HG02678 (cell line): ENCODE measurements at regions not wholly inside any gene's neighbourhood (a gene's known extent, or its start where the extent isn't known, plus 50 kb on each side); places are given as distances from the start of the nearest gene placed in this dataset.

Experiments used
- ATAC-seq: cut with Tn5 transposase; IDR thresholded peaks from one replicate; pipeline ENCODE4 v1.9.1; 2021; ENCODE audit warnings: mild to moderate bottlenecking, moderate library complexity; ENCODE audit not compliant: unreplicated experiment

DNA sequence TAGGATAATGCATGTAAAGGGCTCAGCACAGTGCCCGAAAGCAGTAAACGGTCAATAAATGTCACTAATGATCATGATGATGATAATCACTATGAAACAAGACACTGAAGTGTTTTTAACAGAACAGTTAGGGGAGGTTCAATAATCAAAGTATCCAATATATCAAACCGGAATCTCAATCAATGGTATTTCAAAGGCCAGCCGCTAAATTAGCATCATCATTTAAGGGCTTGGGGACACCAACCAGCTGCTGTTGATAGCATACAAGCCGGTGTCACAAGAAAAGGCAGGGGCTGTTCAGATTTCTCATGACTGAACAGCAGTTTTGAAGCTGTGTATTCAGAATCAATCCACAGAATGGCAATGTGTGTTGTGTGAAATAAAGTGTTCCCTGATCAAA lies 316.0 kb upstream of the NPVF start:
- no peak for ATAC-seq

DNA sequence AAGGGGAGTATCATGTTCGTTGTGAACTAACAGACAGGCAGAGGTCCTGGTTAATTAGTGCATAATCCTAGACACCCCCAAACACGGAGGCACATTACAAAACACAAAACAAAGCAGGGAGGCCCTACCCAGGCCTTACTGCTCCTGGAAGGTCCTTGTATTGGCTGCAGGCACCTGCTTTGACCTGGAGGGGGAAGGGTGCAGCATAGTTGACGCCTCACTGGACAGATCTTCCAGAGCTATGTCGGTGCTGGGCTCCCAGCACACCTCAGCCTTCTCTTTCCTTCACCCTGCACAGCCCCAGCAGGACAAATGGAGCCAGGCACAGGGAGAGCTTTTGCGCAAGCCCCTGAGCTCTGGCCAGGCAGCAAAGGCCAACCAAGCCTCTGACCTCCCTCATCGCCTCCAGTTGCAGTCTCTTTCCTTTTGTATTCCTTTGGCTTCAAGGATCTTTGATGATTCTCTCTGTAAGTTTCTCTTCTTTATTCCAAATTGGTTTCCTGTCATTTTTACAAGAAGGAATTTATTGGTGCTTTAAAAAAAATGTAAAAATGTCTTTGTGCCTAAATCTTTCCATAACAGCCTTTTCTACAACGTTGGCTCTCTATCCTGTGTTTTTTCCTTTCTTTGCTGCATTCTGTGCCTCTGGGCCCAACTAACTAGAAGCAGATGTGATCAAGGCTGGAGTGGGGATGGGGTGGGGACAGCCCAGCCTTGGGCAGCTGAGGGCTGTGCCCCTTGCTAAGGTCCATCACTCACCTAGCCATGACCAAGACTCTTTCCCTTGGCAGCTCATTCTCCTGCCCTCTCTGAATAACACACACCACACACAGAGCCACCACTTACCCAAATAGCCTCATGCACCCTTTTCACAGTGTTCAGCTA lies 317.1 kb upstream of the NPVF start:
- ATAC-seq = no peak

DNA sequence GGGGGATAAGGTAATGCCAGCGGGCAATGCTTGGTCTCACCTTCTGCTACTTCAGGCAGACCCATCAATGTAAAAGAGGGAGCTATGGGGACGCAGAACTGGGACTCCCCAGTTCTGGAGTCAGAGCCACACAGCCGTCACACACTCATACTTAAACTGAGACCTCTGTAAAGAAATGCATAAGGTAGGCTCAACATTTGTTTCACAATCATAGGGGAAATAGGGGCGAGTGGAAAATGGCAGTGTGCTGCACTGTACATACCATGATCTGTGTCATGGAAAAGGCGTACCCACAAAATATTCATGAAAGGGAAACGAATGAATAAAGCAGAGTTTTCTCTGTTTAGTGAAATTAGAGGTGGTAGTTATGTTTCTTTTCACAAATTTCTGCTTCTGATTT lies 318.0 kb upstream of the NPVF start:
- no peak for ATAC-seq

- ATAC-seq = no peak
Measured at GRCh38 chr7:25549271-25549921, 321.1 kb upstream of the NPVF start.

DNA sequence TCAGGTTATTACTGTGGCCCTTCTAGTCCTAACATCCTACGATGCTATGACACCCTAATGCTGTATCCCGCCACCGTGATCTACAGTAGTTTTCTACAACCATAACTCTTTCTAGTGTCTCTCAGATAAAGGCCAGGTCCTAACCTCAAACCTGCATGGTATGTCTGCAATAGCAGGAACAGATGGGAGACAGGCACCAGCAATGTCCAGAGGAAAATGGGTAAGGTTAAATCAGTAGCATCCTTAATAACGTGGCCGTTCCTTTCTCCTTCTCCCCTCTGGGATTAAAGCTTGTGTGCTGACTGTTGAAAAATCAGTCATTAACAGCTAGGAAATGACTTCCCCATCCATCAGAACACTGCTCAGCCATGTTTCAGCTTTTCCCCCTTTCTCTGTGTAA lies 321.9 kb upstream of the NPVF start:
- ATAC-seq = no peak

DNA sequence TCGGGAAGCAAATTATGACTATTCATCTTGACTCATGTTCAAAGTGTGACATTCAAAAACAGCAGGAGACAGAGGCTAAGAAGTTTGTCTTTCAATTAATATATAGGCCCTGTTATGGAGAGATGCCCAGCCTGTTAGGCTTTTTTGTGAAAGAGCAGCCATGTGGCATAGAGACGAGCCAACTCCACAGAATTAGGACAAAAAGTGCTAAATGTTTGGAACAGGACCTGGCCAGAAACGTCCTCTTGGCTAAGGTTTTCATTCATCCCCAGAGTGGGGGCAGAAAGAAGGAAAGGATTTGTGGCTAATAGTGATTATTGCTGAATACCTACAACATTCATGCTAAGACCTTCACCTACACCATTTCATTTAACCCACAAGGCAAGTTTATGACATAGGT lies 324.7 kb upstream of the NPVF start:
- ATAC-seq = no peak

DNA sequence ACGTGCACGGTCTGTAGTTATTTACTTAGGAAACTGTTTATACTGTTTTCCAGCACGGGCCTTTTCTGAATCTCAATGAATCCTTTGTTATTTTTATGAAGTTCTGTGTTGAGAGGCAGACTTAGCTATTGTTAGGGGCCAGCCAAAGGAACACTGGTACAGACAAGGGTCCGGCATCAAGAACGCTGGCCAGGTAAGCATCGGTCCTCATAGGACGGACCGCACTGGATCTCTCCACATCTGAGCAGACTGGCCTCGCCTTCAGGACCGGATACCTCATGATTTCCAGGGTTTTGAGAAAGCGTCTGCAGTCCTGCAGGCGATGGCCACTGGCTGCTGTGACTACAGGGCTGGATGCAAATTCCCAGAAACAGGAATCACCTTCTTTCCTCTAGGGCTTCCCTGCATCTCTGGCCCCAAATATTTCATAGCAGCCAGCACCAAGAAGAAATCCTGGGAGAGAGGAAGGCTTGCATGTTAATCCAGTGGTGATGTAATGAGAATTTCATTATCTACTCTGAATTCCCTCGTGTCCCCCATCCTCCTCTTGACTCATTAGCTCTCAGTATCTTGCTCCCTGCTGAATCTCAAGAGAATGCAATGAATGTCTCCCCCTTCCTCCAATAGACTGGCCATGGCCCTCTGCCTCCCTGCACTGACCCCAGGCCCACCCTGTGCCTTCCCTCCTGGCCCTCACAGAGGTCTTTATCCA lies 325.4 kb upstream of the NPVF start:
- no peak for ATAC-seq

DNA sequence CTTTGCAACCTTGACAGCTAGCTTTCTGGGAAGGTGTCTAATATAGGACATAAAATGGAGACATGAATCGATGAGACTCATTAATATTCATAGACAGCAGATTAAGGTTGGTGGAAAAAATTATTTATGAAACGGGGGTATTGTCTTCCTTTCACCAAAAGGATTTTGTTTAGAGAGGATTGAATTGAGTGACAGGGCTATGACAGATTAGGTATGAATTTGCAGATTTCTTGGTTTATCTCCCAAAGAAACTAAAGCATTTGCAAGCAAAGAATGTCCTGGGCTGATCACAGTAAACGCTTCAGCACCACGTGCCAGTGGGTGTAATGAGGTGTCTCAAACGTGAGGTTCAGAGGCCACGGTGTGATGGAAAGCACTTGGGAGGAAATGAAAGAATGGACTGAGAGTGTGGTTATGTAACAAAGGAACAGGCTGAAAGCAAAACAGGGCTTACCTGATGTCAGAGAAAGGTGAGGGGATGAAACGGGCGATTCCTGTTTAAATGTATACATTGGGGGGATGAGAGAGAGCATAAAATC lies 329.2 kb upstream of the NPVF start:
- ATAC-seq = no peak

GRCh38 chr7:25557930-25558329 lies 329.6 kb upstream of the NPVF start:
- ATAC-seq = no peak

GRCh38 chr7:25558605-25559004 lies 330.3 kb upstream of the NPVF start:
- no peak for ATAC-seq

GRCh38 chr7:25559581-25560367 lies 331.5 kb upstream of the NPVF start:
- no peak for ATAC-seq

GRCh38 chr7:25562673-25563182 lies 334.4 kb upstream of the NPVF start:
- no peak for ATAC-seq

DNA sequence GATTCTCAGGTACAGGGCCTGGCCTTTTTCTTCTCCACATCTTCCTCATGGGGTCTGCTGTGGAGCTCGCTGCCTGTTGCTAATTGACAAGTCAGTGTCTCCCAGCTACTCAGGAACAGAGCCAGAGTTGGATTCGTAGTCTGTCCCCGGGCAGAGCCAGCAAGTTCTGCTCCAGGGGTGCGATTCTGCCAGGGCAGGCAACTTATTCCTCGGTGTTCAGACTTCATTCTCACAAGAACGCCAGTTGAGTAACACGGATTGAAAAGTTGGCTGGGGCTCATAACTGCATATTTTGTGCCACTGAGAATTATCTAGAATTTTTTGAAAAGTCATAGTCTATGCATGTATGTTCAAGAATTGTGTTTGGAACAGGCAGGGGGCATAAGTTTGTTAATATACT lies 336.7 kb upstream of the NPVF start:
- ATAC-seq = no peak

GRCh38 chr7:25565949-25566348 lies 337.7 kb upstream of the NPVF start:
- no peak for ATAC-seq

- no peak for ATAC-seq
Measured at GRCh38 chr7:25567430-25567829, 339.1 kb upstream of the NPVF start.

GRCh38 chr7:25569765-25570164 lies 341.5 kb upstream of the NPVF start:
- no peak for ATAC-seq

DNA sequence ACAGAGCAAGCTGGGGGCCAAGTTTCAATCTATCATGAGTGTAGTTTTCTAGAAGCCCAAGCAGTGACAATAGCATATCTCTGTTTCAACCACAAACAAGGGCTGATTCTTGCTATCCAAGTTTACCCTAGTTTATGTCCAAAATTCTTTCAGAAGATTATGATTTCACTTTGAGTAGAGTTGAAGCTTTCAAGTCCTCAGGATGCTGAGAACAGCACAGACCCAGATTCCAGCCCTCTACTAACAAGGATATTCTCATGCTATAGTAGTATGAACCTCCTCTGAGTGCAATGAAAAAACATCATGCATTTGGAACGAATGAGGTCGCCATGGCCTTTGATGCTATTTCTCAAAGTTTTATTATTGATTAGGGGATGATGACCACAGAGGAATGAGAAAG lies 344.1 kb upstream of the NPVF start:
- no peak for ATAC-seq

- no peak for ATAC-seq
Measured at GRCh38 chr7:25574828-25575227, 346.5 kb upstream of the NPVF start.

- ATAC-seq = no peak
Measured at GRCh38 chr7:25575634-25576033, 347.3 kb upstream of the NPVF start.

DNA sequence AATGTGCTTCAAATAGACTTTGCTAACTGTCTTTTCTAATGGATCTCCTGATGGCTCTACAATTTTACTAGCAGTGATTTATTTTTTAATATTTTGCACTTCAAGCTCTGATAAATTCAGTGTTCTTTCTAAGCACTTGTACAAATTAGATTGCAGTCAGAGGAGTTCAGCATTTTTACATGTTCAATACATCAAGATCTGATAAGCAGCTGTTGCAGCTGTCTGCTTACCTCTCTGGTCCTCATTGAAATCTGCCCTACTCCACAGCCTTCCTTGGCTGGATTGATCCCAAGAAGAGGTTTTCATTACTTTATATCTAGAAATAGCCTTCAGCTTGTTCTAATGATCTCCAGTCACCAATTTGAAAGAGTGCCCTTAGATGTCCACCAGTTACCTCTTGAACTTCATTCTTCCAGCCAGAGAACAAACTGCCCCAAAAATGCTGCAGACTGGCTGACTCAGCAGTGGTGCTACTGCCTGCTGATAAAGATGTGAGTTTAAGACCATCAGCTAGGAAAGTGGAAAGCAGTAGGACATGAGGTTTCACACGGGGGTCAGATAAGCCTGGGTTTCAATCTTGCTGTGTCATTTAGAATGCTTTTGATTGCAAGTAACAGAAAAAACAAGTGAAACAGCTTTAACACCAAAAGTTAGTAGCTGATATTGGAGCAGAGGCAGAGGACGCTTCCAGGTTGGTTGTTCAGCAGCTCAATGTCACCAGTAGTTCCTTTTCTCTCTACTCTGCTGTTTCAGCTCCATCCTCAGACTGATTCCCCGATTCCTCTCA lies 350.9 kb upstream of the NPVF start:
- no peak for ATAC-seq
